Activated B cell treated with CpG ODN at 0.5 μM for 24 hours (primary cell): ENCODE measurements at regions not wholly inside any gene's neighbourhood (a gene's known extent, or its start where the extent isn't known, plus 50 kb on each side); places are given as distances from the start of the nearest gene placed in this dataset.

Experiments used
- ATAC-seq: fragments of 200-7000 bp; cut with Tn5 transposase; one replicate; pipeline ENCODE4 v1.10.0; 2021; ENCODE audit warnings: low read depth, mild to moderate bottlenecking, moderate library complexity
- CTCF ChIA-PET: fragments of 350-600 bp; sonication (Branson Sonifier 250); formaldehyde crosslinking; loops from one replicate; lab custom pipeline; 2021; ENCODE audit warnings: antibody characterized with exemption; lab: Charles Lee
- POLR2A ChIA-PET: fragments of 350-600 bp; sonication (Branson Sonifier 250); formaldehyde crosslinking; loops from one replicate; lab custom pipeline; 2021; ENCODE audit warnings: antibody characterized with exemption; lab: Charles Lee
- DNase-seq: peaks from one replicate; pipeline ENCODE4 v3.0.0; 2022
- H3K27ac Mint-ChIP-seq: one replicate; pipeline ENCODE4 v1.8.0; 2020; ENCODE audit warnings: mixed read lengths
- H3K27me3 Mint-ChIP-seq: one replicate; pipeline ENCODE4 v1.8.0; 2021; ENCODE audit warnings: mixed read lengths
- H3K36me3 Mint-ChIP-seq: one replicate; pipeline ENCODE4 v1.8.0; 2021; ENCODE audit warnings: low read depth, mixed read lengths
- H3K4me1 Mint-ChIP-seq: one replicate; pipeline ENCODE4 v1.8.0; 2021; ENCODE audit warnings: mixed read lengths
- H3K4me3 Mint-ChIP-seq: one replicate; pipeline ENCODE4 v1.8.0; 2020; ENCODE audit warnings: mild to moderate bottlenecking, mixed read lengths
- H3K9me3 Mint-ChIP-seq: one replicate; pipeline ENCODE4 v1.8.0; 2020; ENCODE audit warnings: mixed read lengths
- intact Hi-C: fragments of 100-400 bp; cut with micrococcal nuclease; formaldehyde crosslinking; loops from one replicate; pipeline ENCODE4 v1.15.1; 2024
- TF ChIP-seq, protein P1 (sequence below): fragments of 200-600 bp; IDR thresholded peaks from one replicate; pipeline ENCODE4 v1.8.0; 2022; ENCODE audit warnings: antibody characterized with exemption, mild to moderate bottlenecking

DNA sequence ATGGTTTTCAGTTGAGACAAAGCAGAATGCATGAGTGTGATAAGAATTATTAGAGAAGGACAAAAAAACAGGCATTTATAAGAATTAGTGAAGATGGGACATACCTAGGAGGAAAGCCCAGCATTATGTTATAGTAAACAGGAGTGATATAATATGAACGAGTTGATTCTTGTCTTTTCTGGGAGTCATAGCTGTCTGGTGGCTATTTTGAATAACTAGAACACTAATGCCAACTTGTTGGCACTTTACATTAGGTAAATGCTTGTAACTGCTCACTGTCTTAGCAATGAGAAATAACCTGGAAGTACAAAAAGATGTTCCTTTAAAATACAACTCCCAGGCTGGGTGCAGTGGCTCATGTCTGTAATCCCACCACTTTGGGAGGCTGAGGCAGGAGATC lies 540.8 kb upstream of the SPHKAP start:
- CTCF ChIA-PET, result no interaction called here
- ATAC-seq (no peak), DNase-seq (no peak)
- TF ChIP-seq, protein P1, sequence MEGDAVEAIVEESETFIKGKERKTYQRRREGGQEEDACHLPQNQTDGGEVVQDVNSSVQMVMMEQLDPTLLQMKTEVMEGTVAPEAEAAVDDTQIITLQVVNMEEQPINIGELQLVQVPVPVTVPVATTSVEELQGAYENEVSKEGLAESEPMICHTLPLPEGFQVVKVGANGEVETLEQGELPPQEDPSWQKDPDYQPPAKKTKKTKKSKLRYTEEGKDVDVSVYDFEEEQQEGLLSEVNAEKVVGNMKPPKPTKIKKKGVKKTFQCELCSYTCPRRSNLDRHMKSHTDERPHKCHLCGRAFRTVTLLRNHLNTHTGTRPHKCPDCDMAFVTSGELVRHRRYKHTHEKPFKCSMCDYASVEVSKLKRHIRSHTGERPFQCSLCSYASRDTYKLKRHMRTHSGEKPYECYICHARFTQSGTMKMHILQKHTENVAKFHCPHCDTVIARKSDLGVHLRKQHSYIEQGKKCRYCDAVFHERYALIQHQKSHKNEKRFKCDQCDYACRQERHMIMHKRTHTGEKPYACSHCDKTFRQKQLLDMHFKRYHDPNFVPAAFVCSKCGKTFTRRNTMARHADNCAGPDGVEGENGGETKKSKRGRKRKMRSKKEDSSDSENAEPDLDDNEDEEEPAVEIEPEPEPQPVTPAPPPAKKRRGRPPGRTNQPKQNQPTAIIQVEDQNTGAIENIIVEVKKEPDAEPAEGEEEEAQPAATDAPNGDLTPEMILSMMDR, result no peak
- intact Hi-C loops, result no loop called here
- POLR2A ChIA-PET, result no interaction called here
- Mint-ChIP-seq H3K9me3 (peaks cover 11% of the 10 kb centered on the region), H3K36me3 (no peaks in the 10 kb centered on the region), H3K4me3 (no peak overlapping the region), H3K27ac (no peak overlapping the region), H3K4me1 (no peaks in the 10 kb centered on the region), H3K27me3 (no peaks in the 10 kb centered on the region)

DNA sequence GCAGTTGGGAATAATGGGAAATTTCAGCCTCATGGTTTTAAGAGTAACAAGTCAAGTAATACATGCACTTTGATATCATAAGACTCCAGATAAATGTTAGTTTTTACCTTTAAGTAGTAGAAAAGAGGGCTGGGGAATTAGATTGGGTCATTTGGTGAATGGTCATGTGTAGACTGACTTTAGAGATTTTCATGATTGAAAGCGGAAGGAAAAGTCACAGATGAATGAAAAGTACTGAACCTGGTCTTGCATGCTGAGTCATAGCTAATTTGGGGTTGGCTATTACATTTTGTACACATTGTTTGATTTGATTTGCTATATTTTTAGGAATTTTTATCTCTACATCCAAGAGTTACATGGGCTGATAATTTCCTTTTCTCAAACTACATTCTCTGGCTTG lies 539.4 kb upstream of the SPHKAP start:
- H3K27me3 Mint-ChIP-seq, result no peaks in the 10 kb centered on the region

DNA sequence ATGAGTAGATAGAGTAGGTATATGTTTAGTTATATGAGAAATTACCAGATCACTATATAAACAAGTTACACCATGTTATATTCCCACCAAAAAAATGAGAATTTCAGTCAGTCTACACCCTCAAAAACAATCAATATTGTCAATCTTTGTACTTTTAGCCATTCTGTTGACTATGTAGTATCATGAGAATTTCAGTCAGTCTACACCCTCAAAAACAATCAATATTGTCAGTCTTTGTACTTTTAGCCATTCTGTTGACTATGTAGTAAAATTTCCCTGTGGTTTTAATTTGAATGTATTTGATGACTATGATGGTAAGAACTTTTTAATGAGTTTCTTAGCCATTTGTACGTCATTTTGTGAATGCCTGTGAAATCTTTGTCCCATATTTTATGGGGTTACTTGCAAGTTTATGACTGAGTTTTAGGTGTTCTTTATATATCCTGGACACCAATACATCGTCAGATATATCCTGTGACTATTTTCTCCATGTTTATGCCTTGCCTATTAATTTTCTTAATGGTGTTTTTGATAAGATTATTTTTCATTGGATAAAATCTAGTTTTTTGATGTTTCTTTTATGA lies 528.4 kb upstream of the SPHKAP start:
- no peaks in the 10 kb centered on the region for H3K27me3 Mint-ChIP-seq
- POLR2A ChIA-PET, result no interaction called here
- TF ChIP-seq, protein P1, result no peak
- CTCF ChIA-PET, result no interaction called here
- H3K4me1 Mint-ChIP-seq, result no peaks in the 10 kb centered on the region
- peaks cover 20% of the 10 kb centered on the region for H3K9me3 Mint-ChIP-seq
- intact Hi-C loops, result no loop called here
- ATAC-seq (no peak), DNase-seq (no peak)
- H3K4me3 Mint-ChIP-seq, result no peak overlapping the region
- H3K36me3 Mint-ChIP-seq, result no peaks in the 10 kb centered on the region
- H3K27ac Mint-ChIP-seq, result no peak overlapping the region

More for the DNA sequence above, 539.4 kb upstream of the SPHKAP start:
- Mint-ChIP-seq H3K9me3 (peaks cover 11% of the 10 kb centered on the region), H3K27ac (no peak overlapping the region), H3K36me3 (no peaks in the 10 kb centered on the region), H3K4me3 (no peak overlapping the region), H3K4me1 (no peaks in the 10 kb centered on the region)
- intact Hi-C loops, result no loop called here
- TF ChIP-seq, protein P1, result no peak
- ATAC-seq (no peak), DNase-seq (no peak)
- CTCF ChIA-PET, result no interaction called here
- POLR2A ChIA-PET, result no interaction called here

- ATAC-seq, result no peak
- no peak for DNase-seq
- TF ChIP-seq, protein P1, result no peak
Observed at GRCh38 chr2:228707846-228708245, 526.4 kb upstream of the SPHKAP start.

DNA sequence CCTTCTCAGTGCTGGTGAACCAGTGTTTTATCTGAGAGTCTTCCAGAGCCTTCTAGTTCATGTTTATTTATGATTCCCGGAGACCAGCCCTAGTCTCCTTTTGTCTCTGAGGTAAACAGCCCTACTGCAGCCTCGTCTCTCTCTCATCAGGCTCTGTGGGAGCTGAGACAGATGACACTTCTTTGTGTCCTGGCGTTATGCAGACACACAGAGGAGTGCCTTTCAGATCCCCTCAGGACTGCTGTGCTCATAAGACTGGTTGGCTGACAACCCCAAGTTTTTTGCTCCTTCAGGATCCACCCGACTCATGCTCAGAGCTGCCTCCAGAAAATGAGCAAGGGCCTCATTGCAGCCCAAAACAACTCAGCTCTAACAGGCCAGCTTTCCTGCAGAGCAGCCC lies 523.8 kb upstream of the SPHKAP start:
- no peak overlapping the region for H3K4me3 Mint-ChIP-seq
- no peak for DNase-seq
- peaks cover 9% of the 10 kb centered on the region for H3K9me3 Mint-ChIP-seq
- no peaks in the 10 kb centered on the region for H3K4me1 Mint-ChIP-seq
- no peak for ATAC-seq
- ChIA-PET CTCF (no interaction called here), POLR2A (no interaction called here)
- intact Hi-C loops, result no loop called here
- no peak overlapping the region for H3K27ac Mint-ChIP-seq
- TF ChIP-seq, protein P1, result no peak
- H3K36me3 Mint-ChIP-seq, result no peaks in the 10 kb centered on the region
- no peaks in the 10 kb centered on the region for H3K27me3 Mint-ChIP-seq

More at GRCh38 chr2:228707846-228708245, 526.4 kb upstream of the SPHKAP start:
- H3K27me3 Mint-ChIP-seq, result no peaks in the 10 kb centered on the region
- CTCF ChIA-PET, result no interaction called here
- intact Hi-C loops, result no loop called here
- POLR2A ChIA-PET, result no interaction called here
- no peak overlapping the region for H3K27ac Mint-ChIP-seq
- H3K36me3 Mint-ChIP-seq, result no peaks in the 10 kb centered on the region
- peaks cover 11% of the 10 kb centered on the region for H3K9me3 Mint-ChIP-seq
- no peak overlapping the region for H3K4me3 Mint-ChIP-seq
- H3K4me1 Mint-ChIP-seq, result no peaks in the 10 kb centered on the region
